ENCODE measurements at regions not wholly inside any gene's neighbourhood (a gene's known extent, or its start where the extent isn't known, plus 50 kb on each side); places are given as distances from the start of the nearest gene placed in this dataset.

DNA sequence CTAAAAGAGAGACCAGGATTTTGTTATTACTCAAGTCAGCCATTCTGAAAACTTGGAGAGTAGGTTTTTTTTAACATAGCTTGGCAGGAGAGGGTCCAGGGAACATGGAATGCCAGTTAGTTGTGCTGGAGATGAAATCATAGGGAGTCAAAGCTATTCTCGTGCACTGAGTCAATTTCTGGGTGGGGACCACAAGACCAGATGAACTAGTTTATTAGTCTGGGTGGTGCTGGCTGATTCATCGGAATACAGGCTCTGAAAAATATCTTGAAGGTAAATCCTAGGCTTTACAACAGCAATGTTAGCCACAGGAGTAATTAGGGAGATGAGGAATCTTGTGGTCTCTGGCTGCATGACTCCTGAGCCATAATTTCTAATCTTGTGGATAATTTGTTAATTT is 921.4 kb downstream of the TRIB2 start:
- TF ChIP-seq, protein P1, sequence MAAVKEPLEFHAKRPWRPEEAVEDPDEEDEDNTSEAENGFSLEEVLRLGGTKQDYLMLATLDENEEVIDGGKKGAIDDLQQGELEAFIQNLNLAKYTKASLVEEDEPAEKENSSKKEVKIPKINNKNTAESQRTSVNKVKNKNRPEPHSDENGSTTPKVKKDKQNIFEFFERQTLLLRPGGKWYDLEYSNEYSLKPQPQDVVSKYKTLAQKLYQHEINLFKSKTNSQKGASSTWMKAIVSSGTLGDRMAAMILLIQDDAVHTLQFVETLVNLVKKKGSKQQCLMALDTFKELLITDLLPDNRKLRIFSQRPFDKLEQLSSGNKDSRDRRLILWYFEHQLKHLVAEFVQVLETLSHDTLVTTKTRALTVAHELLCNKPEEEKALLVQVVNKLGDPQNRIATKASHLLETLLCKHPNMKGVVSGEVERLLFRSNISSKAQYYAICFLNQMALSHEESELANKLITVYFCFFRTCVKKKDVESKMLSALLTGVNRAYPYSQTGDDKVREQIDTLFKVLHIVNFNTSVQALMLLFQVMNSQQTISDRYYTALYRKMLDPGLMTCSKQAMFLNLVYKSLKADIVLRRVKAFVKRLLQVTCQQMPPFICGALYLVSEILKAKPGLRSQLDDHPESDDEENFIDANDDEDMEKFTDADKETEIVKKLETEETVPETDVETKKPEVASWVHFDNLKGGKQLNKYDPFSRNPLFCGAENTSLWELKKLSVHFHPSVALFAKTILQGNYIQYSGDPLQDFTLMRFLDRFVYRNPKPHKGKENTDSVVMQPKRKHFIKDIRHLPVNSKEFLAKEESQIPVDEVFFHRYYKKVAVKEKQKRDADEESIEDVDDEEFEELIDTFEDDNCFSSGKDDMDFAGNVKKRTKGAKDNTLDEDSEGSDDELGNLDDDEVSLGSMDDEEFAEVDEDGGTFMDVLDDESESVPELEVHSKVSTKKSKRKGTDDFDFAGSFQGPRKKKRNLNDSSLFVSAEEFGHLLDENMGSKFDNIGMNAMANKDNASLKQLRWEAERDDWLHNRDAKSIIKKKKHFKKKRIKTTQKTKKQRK (IDR thresholded peaks at IDR 0.05; ENCODE audit: low read depth, low read length): no peak
- TF ChIP-seq BRCA1 (IDR thresholded peaks at IDR 0.05; ENCODE audit: low read depth, low read length) (no peak), JUND (IDR thresholded peaks at IDR 0.05; ENCODE audit: low read depth, low read length) (no peak), SREBF1 (IDR thresholded peaks at IDR 0.05; ENCODE audit: low read length) (no peak), CREB1 (IDR thresholded peaks at IDR 0.05; ENCODE audit: low read depth) (no peak), BHLHE40 (IDR thresholded peaks at IDR 0.05; ENCODE audit: borderline replicate concordance in 1 of 2, low read depth in 2 of 2, low read length in 1 of 2) (no peak)
- TF ChIP-seq, protein P2, sequence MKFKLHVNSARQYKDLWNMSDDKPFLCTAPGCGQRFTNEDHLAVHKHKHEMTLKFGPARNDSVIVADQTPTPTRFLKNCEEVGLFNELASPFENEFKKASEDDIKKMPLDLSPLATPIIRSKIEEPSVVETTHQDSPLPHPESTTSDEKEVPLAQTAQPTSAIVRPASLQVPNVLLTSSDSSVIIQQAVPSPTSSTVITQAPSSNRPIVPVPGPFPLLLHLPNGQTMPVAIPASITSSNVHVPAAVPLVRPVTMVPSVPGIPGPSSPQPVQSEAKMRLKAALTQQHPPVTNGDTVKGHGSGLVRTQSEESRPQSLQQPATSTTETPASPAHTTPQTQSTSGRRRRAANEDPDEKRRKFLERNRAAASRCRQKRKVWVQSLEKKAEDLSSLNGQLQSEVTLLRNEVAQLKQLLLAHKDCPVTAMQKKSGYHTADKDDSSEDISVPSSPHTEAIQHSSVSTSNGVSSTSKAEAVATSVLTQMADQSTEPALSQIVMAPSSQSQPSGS (IDR thresholded peaks at IDR 0.05; ENCODE audit: low read length): no peak
- TF ChIP-seq, protein P3, sequence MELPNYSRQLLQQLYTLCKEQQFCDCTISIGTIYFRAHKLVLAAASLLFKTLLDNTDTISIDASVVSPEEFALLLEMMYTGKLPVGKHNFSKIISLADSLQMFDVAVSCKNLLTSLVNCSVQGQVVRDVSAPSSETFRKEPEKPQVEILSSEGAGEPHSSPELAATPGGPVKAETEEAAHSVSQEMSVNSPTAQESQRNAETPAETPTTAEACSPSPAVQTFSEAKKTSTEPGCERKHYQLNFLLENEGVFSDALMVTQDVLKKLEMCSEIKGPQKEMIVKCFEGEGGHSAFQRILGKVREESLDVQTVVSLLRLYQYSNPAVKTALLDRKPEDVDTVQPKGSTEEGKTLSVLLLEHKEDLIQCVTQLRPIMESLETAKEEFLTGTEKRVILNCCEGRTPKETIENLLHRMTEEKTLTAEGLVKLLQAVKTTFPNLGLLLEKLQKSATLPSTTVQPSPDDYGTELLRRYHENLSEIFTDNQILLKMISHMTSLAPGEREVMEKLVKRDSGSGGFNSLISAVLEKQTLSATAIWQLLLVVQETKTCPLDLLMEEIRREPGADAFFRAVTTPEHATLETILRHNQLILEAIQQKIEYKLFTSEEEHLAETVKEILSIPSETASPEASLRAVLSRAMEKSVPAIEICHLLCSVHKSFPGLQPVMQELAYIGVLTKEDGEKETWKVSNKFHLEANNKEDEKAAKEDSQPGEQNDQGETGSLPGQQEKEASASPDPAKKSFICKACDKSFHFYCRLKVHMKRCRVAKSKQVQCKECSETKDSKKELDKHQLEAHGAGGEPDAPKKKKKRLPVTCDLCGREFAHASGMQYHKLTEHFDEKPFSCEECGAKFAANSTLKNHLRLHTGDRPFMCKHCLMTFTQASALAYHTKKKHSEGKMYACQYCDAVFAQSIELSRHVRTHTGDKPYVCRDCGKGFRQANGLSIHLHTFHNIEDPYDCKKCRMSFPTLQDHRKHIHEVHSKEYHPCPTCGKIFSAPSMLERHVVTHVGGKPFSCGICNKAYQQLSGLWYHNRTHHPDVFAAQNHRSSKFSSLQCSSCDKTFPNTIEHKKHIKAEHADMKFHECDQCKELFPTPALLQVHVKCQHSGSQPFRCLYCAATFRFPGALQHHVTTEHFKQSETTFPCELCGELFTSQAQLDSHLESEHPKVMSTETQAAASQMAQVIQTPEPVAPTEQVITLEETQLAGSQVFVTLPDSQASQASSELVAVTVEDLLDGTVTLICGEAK (IDR thresholded peaks at IDR 0.05; ENCODE audit: borderline replicate concordance): no peak
- TF ChIP-seq, protein P4, sequence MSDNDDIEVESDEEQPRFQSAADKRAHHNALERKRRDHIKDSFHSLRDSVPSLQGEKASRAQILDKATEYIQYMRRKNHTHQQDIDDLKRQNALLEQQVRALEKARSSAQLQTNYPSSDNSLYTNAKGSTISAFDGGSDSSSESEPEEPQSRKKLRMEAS (IDR thresholded peaks at IDR 0.05; ENCODE audit: low read depth, low read length): no peak
